ENCODE measurements at regions not wholly inside any gene's neighbourhood (a gene's known extent, or its start where the extent isn't known, plus 50 kb on each side); places are given as distances from the start of the nearest gene placed in this dataset.

DNA sequence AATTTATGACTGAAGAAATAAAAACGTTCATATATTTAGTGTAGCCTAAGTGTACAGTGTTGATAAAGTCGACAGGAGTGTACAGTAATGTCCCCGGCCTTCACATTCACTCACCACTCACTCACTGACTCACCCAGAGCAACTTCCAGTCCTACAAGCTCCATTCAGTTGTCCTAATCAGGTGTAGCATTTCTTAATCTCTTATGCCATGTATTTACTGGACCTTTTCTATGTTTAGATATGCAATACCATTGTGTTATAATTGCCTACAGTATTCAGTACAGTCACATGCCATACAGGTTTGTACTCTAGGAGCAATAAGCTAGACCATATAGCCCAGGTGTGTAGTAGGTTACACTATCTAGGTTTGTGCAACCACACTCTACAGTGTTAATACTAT, 610.2 kb upstream of the NOX3 start:
- DNase-seq (ENCODE audit: low read depth in 1 of 2, low spot score in 1 of 2) = no peak
- TF ChIP-seq, protein P1, sequence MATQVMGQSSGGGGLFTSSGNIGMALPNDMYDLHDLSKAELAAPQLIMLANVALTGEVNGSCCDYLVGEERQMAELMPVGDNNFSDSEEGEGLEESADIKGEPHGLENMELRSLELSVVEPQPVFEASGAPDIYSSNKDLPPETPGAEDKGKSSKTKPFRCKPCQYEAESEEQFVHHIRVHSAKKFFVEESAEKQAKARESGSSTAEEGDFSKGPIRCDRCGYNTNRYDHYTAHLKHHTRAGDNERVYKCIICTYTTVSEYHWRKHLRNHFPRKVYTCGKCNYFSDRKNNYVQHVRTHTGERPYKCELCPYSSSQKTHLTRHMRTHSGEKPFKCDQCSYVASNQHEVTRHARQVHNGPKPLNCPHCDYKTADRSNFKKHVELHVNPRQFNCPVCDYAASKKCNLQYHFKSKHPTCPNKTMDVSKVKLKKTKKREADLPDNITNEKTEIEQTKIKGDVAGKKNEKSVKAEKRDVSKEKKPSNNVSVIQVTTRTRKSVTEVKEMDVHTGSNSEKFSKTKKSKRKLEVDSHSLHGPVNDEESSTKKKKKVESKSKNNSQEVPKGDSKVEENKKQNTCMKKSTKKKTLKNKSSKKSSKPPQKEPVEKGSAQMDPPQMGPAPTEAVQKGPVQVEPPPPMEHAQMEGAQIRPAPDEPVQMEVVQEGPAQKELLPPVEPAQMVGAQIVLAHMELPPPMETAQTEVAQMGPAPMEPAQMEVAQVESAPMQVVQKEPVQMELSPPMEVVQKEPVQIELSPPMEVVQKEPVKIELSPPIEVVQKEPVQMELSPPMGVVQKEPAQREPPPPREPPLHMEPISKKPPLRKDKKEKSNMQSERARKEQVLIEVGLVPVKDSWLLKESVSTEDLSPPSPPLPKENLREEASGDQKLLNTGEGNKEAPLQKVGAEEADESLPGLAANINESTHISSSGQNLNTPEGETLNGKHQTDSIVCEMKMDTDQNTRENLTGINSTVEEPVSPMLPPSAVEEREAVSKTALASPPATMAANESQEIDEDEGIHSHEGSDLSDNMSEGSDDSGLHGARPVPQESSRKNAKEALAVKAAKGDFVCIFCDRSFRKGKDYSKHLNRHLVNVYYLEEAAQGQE (IDR thresholded peaks at IDR 0.05; ENCODE audit: insufficient replicate concordance, low read depth) = no peak
- TF ChIP-seq GABPA (IDR thresholded peaks at IDR 0.05; ENCODE audit: low read depth) (no peak), POLR2AphosphoS5 (IDR thresholded peaks at IDR 0.05; ENCODE audit: low read depth) (no peak), SPI1 (IDR thresholded peaks at IDR 0.05; ENCODE audit: borderline replicate concordance, low read depth) (no peak)
- TF ChIP-seq, protein P2, sequence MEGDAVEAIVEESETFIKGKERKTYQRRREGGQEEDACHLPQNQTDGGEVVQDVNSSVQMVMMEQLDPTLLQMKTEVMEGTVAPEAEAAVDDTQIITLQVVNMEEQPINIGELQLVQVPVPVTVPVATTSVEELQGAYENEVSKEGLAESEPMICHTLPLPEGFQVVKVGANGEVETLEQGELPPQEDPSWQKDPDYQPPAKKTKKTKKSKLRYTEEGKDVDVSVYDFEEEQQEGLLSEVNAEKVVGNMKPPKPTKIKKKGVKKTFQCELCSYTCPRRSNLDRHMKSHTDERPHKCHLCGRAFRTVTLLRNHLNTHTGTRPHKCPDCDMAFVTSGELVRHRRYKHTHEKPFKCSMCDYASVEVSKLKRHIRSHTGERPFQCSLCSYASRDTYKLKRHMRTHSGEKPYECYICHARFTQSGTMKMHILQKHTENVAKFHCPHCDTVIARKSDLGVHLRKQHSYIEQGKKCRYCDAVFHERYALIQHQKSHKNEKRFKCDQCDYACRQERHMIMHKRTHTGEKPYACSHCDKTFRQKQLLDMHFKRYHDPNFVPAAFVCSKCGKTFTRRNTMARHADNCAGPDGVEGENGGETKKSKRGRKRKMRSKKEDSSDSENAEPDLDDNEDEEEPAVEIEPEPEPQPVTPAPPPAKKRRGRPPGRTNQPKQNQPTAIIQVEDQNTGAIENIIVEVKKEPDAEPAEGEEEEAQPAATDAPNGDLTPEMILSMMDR (IDR thresholded peaks at IDR 0.05; ENCODE audit: insufficient read depth, low read length) = no peak
- no peak overlapping the region for H3K4me3 ChIP-seq (replicated peaks; ENCODE audit: insufficient read depth, low read length)
- H3K27ac ChIP-seq (replicated peaks) = no peak overlapping the region
- H3K27me3 ChIP-seq (ENCODE audit: insufficient read depth, poor library complexity, severe bottlenecking) = no peaks in the 10 kb centered on the region

DNA sequence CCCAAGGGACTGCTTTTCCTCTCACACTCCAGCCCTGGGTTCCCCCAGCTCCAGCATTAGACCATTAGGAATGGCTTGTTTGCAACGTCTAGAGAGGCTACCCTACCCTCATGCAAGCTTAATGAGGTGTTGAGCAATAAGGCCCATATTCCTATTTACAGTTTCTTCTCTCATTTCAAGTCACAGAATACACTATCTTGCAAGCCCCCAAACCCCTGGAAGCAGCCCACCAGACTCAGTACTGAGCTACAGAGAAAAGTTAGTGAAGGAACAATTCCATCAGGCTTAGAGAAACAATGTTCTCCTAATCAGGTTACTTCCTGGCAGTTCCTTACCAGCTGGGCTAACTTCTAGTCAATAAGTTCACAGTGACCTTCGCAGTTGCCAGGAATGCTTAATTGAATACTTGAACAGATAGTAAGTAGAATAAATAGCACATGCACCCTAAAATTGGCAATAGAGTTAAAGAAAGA, 606.5 kb upstream of the NOX3 start:
- Histone ChIP-seq H3K27ac (replicated peaks) (no peak overlapping the region), H3K4me3 (replicated peaks; ENCODE audit: insufficient read depth, low read length) (no peak overlapping the region), H3K27me3 (ENCODE audit: insufficient read depth, poor library complexity, severe bottlenecking) (no peaks in the 10 kb centered on the region)
- TF ChIP-seq SPI1 (IDR thresholded peaks at IDR 0.05; ENCODE audit: borderline replicate concordance, low read depth) (no peak), GABPA (IDR thresholded peaks at IDR 0.05; ENCODE audit: low read depth) (no peak), POLR2AphosphoS5 (IDR thresholded peaks at IDR 0.05; ENCODE audit: low read depth) (no peak)
- TF ChIP-seq, protein P1 (IDR thresholded peaks at IDR 0.05; ENCODE audit: insufficient replicate concordance, low read depth) = no peak
- TF ChIP-seq, protein P2 (IDR thresholded peaks at IDR 0.05; ENCODE audit: insufficient read depth, low read length) = no peak
- DNase-seq (ENCODE audit: low read depth in 1 of 2, low spot score in 1 of 2) = no peak

DNA sequence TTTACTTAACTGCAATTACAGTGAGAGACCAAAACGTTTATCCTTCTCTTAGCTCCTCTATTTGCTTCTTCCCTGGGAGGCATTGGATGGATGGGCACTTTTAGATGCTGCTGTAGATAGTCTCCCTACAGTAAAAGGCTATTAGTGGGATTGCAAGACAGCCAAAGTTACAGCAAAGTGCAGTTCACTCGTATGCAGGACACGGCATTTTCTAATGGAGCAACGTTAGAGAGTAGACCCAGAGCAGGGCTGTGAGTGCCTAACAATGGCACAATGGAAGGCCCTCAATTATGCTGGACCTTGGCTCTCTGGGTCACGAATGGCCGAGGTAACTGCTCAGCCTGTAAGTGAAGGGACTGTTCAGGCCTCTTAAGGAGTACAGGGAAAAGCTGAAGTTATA, 605.8 kb upstream of the NOX3 start:
- no peak for DNase-seq (ENCODE audit: low read depth in 1 of 2, low spot score in 1 of 2)
- TF ChIP-seq, protein P1 (IDR thresholded peaks at IDR 0.05; ENCODE audit: insufficient replicate concordance, low read depth) = no peak
- TF ChIP-seq SPI1 (IDR thresholded peaks at IDR 0.05; ENCODE audit: borderline replicate concordance, low read depth) (no peak), GABPA (IDR thresholded peaks at IDR 0.05; ENCODE audit: low read depth) (no peak), POLR2AphosphoS5 (IDR thresholded peaks at IDR 0.05; ENCODE audit: low read depth) (no peak)
- TF ChIP-seq, protein P2 (IDR thresholded peaks at IDR 0.05; ENCODE audit: insufficient read depth, low read length) = no peak
- Histone ChIP-seq H3K27ac (replicated peaks) (no peak overlapping the region), H3K4me3 (replicated peaks; ENCODE audit: insufficient read depth, low read length) (no peak overlapping the region), H3K27me3 (ENCODE audit: insufficient read depth, poor library complexity, severe bottlenecking) (no peaks in the 10 kb centered on the region)
